NCI-H526 (cell line): ENCODE measurements at regions not wholly inside any gene's neighbourhood (a gene's known extent, or its start where the extent isn't known, plus 50 kb on each side); places are given as distances from the start of the nearest gene placed in this dataset.

Source experiments
- DNase-seq, 2 experiments: peaks; one replicate each; lab custom pipeline; 2025; lab: John Stamatoyannopoulos, UW

- no peak for DNase-seq
Observed at GRCh38 chr2:234601213-234601612, 104.3 kb upstream of the ARL4C start.

DNA sequence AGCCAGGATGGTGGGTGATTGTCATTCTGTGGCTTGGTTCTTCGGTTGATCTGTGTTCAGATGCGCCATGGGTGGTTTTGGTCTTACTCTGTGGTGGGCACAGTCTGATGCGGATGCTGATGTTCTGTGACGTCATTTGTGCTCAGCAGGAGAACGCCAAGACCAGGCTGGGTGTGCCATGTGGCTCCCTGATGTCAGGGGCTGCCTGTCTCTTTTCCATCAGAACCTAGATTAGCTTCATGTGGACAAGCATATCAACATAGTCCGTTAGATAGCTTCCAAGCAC, 100.6 kb upstream of the ARL4C start:
- DNase-seq = no peak

GRCh38 chr2:234596696-234597575, 100.1 kb upstream of the ARL4C start:
- peak in 1 of 2 experiments; percentile 47 for DNase-seq

DNA sequence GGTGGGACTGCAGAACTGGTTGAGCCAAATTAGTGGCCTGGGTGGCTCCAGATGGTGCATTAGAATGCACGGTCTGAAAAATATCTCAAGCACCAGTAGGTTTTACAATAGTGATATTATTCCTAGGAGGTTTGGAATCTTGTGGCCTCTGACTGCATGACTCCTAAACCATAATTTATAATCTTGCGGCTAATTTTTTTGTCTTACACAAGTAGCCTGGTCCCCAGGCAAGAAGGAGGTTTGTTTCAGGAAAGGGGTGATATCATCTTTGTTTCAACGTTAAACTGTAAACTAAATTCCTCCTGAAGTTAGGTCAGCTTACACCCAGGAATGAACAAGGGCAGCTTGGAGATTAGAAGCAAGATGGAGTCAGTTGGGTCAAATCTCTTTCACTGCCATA, 98.9 kb upstream of the ARL4C start:
- DNase-seq = no peak

DNA sequence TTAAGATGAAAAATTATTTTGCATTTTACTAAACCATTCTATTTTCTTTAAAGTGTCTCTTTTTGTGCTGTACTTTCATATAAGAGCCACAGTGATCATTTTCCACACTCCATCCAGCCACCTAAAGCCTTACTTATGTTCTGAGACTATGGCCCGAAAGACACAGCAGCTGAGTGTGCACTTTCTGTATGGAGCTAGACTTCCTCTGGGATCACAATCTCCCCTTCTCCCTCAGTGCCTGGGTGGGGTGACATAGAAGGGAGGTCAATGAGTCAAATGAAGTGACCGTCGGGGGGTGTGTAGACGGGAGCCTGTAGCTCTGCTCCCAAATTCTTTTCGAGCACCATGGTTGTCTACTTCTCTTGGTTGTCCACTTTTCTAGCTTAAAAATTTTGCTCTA, 97.8 kb upstream of the ARL4C start:
- no peak for DNase-seq

- DNase-seq = no peak
Observed at GRCh38 chr2:234593636-234594035, 96.8 kb upstream of the ARL4C start.

GRCh38 chr2:234592541-234592940, 95.7 kb upstream of the ARL4C start:
- no peak for DNase-seq

GRCh38 chr2:234590076-234590475, 93.2 kb upstream of the ARL4C start:
- DNase-seq = no peak

- DNase-seq = no peak
Observed at GRCh38 chr2:234588054-234588430, 91.2 kb upstream of the ARL4C start.

GRCh38 chr2:234587341-234588053, 90.6 kb upstream of the ARL4C start:
- no peak for DNase-seq

DNA sequence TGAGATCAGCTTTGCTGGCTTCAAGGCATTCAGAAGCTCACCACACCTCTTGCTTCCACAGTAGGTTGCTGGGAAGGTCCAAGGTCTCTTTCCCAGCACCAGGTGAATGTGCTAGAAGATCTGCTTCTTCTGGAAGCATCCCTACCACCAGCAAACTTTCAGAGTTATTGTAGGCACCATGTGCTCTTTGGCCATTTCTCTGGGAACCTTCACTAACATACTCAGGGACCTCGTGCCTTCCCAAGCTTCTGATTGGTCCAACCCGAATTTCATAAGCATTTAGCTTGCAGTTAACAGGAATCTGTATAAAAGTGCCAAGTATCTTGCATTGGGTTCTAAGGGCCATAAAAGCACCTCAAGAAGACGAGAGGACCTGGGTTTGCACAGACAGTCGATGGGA, 86.5 kb upstream of the ARL4C start:
- no peak for DNase-seq

- DNase-seq = no peak
Observed at GRCh38 chr2:234580686-234581085, 83.8 kb upstream of the ARL4C start.

- DNase-seq = no peak
Observed at GRCh38 chr2:234579231-234579962, 82.5 kb upstream of the ARL4C start.

- no peak for DNase-seq
Observed at GRCh38 chr2:234578389-234578788, 81.5 kb upstream of the ARL4C start.

- DNase-seq = no peak
Observed at GRCh38 chr2:234577191-234577590, 80.3 kb upstream of the ARL4C start.

DNA sequence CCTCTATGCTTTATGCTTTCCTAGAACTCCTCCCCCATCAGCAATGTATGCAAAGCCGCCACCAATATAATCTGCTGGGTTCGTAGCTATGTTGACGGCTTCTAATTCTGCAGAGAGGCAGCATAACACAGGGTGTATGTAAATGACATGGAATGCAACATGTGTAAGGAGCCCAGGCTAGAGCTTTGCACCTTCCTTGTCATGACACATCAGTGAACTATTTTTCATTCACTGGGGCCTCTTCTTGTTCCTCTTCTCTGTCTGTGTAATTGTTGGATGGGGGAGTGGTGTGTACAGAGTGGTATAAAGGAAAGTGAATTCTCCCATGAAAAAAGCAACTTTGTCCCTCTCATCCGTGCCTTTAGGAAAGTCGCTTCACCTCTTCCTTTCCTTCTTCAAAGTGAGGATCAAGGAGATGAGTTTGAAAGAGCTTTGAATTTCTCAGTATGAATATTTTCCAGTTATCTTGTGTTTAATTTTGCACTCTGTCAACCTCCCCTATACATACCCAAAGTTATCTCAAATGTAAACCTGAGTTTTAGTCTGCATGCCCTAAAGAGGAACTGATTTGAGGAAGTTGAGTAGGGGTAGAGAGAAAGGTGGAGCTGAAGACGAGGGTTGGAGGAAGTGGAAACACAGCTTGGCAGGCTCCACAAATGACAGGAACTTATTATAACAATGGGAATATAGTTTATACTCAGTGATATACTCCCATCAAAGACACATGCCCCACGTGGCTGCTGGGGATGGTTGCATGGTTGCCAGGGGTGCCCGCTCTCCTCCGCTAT, 74.9 kb upstream of the ARL4C start:
- DNase-seq = peak; percentile 91 to 92

DNA sequence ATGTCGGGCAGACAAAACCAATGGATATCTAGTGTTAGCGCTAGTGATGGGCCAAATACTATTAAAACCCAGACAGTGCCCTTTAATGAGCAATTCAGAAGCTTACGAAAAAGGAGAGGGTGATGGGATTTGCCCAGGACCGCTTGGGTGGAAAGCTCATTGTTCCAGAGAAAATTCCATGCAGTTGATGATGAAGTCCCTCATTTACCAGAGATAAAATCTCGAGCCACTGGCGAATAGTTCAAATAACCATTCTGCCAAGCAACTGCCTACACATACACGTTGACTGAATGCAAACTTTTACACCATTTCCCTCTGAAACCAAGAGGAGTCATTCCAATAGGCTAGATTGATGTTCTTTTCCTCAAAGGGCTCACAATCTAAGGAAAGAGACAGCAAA, 73.6 kb upstream of the ARL4C start:
- no peak for DNase-seq

DNA sequence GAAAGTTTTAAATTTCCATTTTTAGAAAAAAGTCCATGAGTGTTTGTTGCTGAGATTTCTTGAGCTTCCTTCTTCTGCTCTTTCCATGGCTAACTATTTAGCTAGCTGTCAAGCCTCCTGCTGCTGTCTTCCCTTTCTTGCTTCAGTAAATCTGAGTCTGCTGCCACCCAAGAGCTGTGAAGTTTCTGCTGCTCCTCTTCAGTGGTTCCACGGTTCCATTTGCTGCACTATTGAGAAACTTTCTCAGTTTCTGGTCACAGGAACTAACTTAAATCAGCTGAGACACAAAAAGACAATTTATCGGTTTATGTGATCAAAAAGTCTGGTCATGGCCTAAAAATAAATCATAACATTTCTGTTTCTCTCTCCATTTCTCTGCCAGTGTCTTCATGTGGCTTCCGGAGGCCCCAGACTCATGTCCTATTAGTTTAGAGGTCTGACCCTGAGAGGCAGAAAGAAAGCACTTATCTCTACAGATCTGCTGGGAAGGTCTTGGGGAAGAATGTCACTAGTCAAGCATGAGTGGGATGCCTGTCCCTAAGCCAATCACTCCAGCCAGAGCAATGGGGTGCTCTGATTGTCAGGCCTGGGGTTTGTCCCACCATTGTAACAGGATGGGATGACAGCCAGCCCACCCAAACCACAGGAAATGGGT, 73.0 kb upstream of the ARL4C start:
- DNase-seq = no peak

- DNase-seq = no peak
Observed at GRCh38 chr2:234566622-234567021, 69.7 kb upstream of the ARL4C start.

GRCh38 chr2:234565842-234566619, 69.2 kb upstream of the ARL4C start:
- no peak for DNase-seq

- no peak for DNase-seq
Observed at GRCh38 chr2:234565201-234565600, 68.3 kb upstream of the ARL4C start.
